ENCODE measurements at regions not wholly inside any gene's neighbourhood (a gene's known extent, or its start where the extent isn't known, plus 50 kb on each side); places are given as distances from the start of the nearest gene placed in this dataset.

- TF ChIP-seq CREB1 (IDR thresholded peaks at IDR 0.05) (no peak), SIRT6 (IDR thresholded peaks at IDR 0.05; ENCODE audit: low read length) (no peak), SIX5 (IDR thresholded peaks at IDR 0.05; ENCODE audit: low read depth, low read length) (no peak), CTCF (IDR thresholded peaks at IDR 0.05; ENCODE audit: control extremely low read depth in 1 of 3, insufficient read depth in 1 of 3, low read depth in 1 of 3, low read length in 3 of 3) (no peak)
These were observed 63.5 kb upstream of the FGGY start (continued) for GRCh38 chr1:59233444-59233843.

All from H1 (cell line).